Stimulated activated CD4-positive, alpha-beta T cell treated with anti-CD3 and anti-CD28 coated beads, Interleukin-4, amount 100 ng/mL, for 24 hours (primary cell): ENCODE measurements at regions not wholly inside any gene's neighbourhood (a gene's known extent, or its start where the extent isn't known, plus 50 kb on each side); places are given as distances from the start of the nearest gene placed in this dataset.

Source experiments
- DNase-seq: peaks from one replicate; pipeline ENCODE4 v3.0.0-alpha.2; 2020

GRCh38 chr2:43051338-43051737, 175.1 kb downstream of the ZFP36L2 start:
- DNase-seq: no peak

GRCh38 chr2:43050866-43051265, 175.5 kb downstream of the ZFP36L2 start:
- DNase-seq: no peak

GRCh38 chr2:43049836-43050801, 176.3 kb downstream of the ZFP36L2 start:
- no peak for DNase-seq

DNA sequence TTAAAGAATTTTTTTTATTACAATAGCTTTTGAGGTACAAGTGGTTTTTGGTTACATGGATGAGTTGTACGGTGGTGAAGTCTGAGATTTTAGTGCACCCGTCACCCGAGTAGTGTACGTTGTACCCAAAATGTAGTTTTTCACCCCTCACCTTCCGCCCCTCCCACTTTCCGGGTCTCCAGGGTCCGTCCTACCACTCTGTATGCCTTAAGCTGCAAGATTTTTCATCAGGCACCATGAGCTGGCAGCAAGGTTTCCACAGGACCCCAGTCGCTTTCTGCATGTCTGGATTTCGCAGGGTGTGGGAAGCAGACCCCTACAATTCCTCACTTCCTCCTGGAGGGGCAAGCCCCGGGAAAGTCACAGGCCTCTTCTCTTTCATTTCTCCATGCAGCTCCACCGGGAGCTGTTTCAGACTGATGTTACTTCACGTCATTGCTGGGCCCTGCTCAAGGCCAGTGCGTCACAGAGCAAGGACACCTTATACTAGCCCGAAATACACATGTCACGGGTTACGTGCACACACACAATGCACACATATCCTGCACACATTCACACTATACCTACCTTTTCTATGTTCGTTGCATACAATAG, 179.1 kb downstream of the ZFP36L2 start:
- no peak for DNase-seq

DNA sequence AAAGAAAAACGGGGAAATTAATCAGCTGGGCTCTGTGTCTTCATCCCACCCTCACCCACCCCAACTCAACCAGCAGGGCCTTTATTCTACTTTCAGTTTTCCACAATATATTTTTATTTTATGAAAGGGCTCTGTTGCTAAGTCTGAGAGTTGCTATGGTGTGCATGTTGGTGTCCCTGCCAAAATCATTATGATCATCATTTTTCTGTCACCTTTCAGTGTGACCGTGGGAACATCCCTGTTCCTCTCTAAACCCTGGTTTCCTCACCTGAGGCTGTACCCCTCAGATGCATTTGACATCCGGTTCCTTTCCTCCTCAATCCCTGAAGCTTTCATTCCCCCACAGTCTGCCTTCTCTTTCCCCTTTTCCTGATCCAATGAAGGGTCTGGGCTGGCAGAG, 180.5 kb downstream of the ZFP36L2 start:
- DNase-seq: no peak

GRCh38 chr2:43044093-43044681, 182.2 kb downstream of the ZFP36L2 start:
- no peak for DNase-seq

DNA sequence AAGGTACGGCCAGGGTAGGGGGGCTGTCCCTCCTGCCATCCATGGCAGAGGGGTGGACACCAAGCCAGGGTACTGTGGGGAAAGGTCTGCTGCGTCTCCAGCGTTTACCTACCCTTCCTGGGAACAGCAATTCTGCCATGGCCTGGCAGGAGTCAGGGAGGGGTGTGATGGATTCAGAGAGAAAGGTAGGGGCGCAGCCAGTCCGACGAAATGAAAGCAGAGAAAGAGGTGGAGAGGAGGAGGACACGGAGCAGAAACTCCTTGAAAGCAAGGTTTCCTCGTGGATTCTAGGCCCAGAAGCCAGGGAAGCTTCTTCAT, 182.9 kb downstream of the ZFP36L2 start:
- DNase-seq: no peak

- no peak for DNase-seq
Observed at GRCh38 chr2:43041661-43042360, 184.6 kb downstream of the ZFP36L2 start.

- DNase-seq: no peak
Observed at GRCh38 chr2:43041173-43041591, 185.2 kb downstream of the ZFP36L2 start.

DNA sequence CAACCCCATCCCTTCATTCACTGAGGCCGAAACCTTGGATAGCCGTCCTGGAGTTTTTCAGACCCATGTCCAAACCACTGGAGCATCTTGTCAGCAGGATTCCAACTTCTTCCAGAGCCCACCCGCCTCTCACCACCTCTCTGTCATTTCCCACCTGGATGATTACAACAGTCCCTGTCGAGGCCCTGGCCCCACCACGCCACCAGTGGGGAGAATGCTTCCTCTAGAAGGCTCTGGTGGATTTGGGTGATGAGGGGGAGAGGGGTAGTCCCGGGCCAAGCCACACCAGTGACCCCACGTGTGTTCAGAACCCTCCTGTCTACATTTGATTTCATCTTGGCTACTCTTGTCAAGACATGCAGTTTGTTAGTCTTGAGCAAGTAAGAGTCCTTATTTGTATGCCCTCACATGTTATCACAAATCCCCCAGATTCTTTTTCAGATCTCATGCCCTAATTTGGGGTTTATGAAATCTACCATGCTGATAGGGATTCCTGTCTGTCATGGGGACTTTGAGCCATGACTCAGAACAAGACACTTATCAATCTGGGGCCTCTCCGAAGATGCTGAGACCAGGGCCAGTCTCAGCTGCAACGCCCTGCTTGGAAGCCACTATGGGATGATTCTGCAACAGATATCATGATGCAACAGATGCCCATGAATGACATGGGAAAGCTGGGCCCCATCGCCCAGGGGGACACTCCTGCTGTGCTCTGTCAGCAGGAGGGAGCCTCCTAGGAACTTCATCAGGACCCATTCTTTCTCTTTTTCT, 186.1 kb downstream of the ZFP36L2 start:
- no peak for DNase-seq

- no peak for DNase-seq
Observed at GRCh38 chr2:43039376-43040080, 186.9 kb downstream of the ZFP36L2 start.

- DNase-seq: no peak
Observed at GRCh38 chr2:43038696-43039094, 187.7 kb downstream of the ZFP36L2 start.

DNA sequence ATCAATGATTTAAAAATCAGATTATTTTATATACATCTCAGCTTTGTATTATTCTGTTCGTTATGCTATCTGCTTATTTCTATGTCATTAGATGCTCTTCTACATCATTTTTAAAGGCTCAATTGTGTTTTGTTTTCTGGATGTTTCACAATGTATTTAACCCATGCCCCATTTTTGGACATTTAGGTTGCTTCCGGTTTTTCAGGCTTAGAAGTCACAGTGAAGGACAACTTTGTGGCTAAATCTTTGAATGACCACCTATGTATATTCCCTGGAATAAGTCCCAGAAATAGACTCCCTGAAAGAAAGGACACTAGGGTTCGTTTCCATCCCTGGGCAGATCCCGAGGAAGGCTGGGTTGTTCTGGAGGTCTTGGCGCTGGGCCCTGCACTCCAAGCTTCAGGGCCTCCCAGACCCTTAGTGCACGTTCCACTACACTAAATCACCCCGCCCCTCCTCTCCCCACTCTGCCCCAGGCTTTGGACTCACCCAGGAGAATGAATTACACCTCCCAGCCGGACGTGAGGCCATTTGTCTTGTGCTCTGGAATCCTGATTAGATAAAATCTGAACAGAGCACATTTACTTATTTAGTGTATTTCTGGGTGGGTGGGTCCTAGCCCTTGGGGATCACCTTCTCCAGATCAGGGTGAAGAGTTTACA, 188.2 kb downstream of the ZFP36L2 start:
- DNase-seq: no peak

DNA sequence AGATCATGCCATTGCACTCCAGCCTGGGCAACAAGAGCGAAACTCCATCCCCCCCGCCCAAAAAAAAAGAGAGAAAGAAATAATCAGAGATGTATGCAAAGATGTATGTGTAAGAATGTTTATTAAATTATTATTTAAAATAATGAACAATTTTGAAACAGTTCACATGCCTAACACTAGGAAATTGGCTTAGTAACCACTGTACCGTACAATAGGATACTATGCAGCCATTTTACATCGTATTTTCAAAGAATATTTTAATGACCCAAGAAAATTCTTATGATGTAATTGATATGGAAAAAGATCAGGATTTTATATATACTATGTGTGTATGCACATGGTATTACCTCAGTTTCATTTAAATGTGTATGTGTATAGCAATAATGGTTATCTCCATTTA, 190.5 kb downstream of the ZFP36L2 start:
- no peak for DNase-seq

GRCh38 chr2:43034921-43035320, 191.5 kb downstream of the ZFP36L2 start:
- no peak for DNase-seq

DNA sequence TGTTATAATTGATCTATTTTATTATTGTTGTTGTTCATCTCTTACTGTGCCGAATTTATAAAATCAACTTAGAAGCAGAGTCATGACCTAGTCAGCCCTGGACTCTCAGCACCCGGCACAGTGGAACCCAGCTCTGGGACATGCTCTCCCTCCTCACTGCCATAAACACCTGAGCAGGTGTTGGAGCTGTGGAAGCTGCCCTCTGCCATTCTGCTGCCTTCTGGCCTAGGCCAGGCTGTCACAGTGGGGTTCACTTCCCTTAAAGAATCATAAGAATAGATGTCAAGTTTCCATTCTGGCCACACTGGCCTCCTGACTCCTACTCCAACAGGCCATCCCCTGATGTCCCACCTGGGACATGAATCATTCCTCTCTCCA, 192.2 kb downstream of the ZFP36L2 start:
- DNase-seq: no peak

GRCh38 chr2:43033466-43034241, 192.8 kb downstream of the ZFP36L2 start:
- DNase-seq: no peak

GRCh38 chr2:43033016-43033270, 193.5 kb downstream of the ZFP36L2 start:
- DNase-seq: no peak

DNA sequence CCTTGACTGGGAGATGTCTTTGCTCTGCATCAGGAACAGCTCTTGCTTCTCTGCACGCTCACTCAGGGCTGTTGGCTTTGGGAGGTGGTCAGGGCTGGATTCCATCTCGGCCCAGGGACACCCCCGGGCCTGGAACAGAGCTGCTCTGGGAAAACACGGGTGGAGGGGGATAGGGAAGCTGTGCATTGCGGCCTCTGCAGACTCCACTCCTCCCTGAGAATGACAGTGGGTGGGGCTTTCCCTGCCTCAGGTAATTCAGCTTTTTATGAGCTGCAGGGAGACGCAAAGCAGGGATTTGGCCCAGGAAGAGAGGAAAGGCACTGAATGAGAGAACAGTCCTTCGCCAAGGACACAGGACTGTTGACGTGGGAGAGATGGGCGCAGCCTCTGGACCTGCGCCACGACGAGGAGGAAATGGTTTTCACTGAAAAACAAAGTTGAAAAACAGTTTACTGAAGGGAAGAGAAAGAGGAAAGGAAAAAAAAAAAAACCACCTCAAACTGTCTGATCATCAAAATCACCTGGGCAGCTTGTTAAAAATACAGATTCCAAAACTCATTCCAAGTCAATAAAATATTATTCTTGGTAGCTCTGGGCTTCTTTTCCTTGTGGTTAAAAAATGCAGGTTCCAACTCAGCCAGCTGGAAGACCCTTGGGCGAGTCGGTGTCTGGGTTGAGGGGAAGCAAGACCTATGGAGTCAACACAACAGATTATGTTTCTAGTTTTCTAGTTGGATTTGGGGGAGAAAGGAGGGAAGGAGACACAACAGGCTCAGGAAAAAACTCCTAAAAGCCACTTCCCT, 194.0 kb downstream of the ZFP36L2 start:
- no peak for DNase-seq
